Spleen (tissue), 8 donors: ENCODE measurements at regions not wholly inside any gene's neighbourhood (a gene's known extent, or its start where the extent isn't known, plus 50 kb on each side); places are given as distances from the start of the nearest gene placed in this dataset.

Experiments
- DNase-seq: peaks from one replicate; pipeline ENCODE4 v3.0.0-alpha.2; 2020
- H3K27ac ChIP-seq, 8 donors: fragments of 200-600 bp; sonication (generic) in 7 of 8; 1 replicate in 4 of 8; 2 replicates in 4 of 8; pipeline versions ENCODE4 v1.5.0 to v1.8.0; 2016 to 2021; ENCODE audit warnings: inconsistent platforms in 4 of 8, mild to moderate bottlenecking in 4 of 8, moderate library complexity in 1 of 8
- H3K27me3 ChIP-seq, 7 donors: fragments of 200-600 bp; sonication (generic) in 6 of 7; replicated peaks in 1 of 7; 1 replicate in 4 of 7; 2 replicates in 3 of 7; pipeline versions ENCODE4 v1.5.0 to v1.8.0; 2016 to 2021; ENCODE audit warnings: inconsistent platforms in 3 of 7, mild to moderate bottlenecking in 1 of 7
- H3K36me3 ChIP-seq, 6 donors: fragments of 200-600 bp; sonication (generic) in 5 of 6; 1 replicate in 4 of 6; 2 replicates in 2 of 6; pipeline versions ENCODE4 v1.5.0 to v1.8.0; 2016 to 2021; ENCODE audit warnings: inconsistent platforms in 2 of 6
- H3K4me1 ChIP-seq, 6 donors: fragments of 200-600 bp; sonication (generic) in 5 of 6; 1 replicate in 3 of 6; 2 replicates in 3 of 6; pipeline versions ENCODE4 v1.5.0 to v1.8.0; 2016 to 2021; ENCODE audit warnings: inconsistent platforms in 3 of 6
- H3K4me3 ChIP-seq, 8 donors: fragments of 200-600 bp; sonication (generic) in 7 of 8; 1 replicate in 4 of 8; 2 replicates in 4 of 8; pipeline versions ENCODE4 v1.5.0 to v1.8.0; 2016 to 2021; ENCODE audit warnings: inconsistent platforms in 4 of 8, mild to moderate bottlenecking in 4 of 8, moderate library complexity in 2 of 8
- H3K9me3 ChIP-seq, 8 donors: fragments of 200-600 bp; sonication (generic) in 7 of 8; 1 replicate in 4 of 8; 2 replicates in 4 of 8; pipeline versions ENCODE4 v1.5.0 to v1.8.0; 2016 to 2021; ENCODE audit warnings: inconsistent platforms in 4 of 8
- CTCF ChIP-seq, 11 experiments: fragments of 200-600 bp in 7 of 11; fragments of 450-650 bp in 4 of 11; sonication (generic) in 4 of 11; IDR thresholded peaks in 8 of 11; conservative IDR thresholded peaks in 3 of 11; 1 replicate in 7 of 11; 2 replicates in 4 of 11; pipeline versions ENCODE4 v1.4.0 to v1.8.0; 2016 to 2021; ENCODE audit warnings: antibody characterized with exemption in 11 of 11, inconsistent platforms in 4 of 11, mild to moderate bottlenecking in 1 of 11
- POLR2A ChIP-seq, 3 donors: fragments of 450-650 bp; IDR thresholded peaks; one replicate each; pipeline ENCODE4 v1.5.1; 2017; ENCODE audit warnings: antibody characterized with exemption in 3 of 3, mild to moderate bottlenecking in 1 of 3
- POLR2AphosphoS5 ChIP-seq, 3 donors: sonication (generic); formaldehyde crosslinking; IDR thresholded peaks; one replicate each; pipeline ENCODE4 v1.5.1; 2017; ENCODE audit warnings: antibody characterized with exemption in 3 of 3
- intact Hi-C: fragments of 100-400 bp; cut with DNase I; formaldehyde crosslinking; loops from one replicate; pipeline ENCODE4 v1.15.0; 2023; ENCODE audit warnings: low total_unique reads
- donor health status: DM: no; HTN: no; CAD: no; lungs with moderate emphysema.
- donor health status: DM: no; HTN: no; CAD: no.
- donor health status: DM: no; HTN: no; CAD: no.
- donor health status: DM: yes; HTN: yes; CAD: no.

- Histone ChIP-seq H3K27me3 (no peaks in the 10 kb centered on the region), H3K4me1 (no peaks in the 10 kb centered on the region), H3K27ac (no peak overlapping the region), H3K4me3 (no peak overlapping the region), H3K36me3 (no peaks in the 10 kb centered on the region), H3K9me3 (peaks cover 0 to 68% (median 51%) of the 10 kb centered on the region in 8 donors)
- intact Hi-C loops, result no loop called here
- TF ChIP-seq CTCF (IDR thresholded peaks at IDR 0.05 in 8 of 11, conservative IDR thresholded peaks at IDR 0.05 in 3 of 11), result no peak
- no peak for TF ChIP-seq POLR2A (IDR thresholded peaks at IDR 0.05)
- TF ChIP-seq POLR2AphosphoS5 (IDR thresholded peaks at IDR 0.05), result no peak
- DNase-seq, result no peak
Measured at GRCh38 chr7:123047955-123048354, 52.5 kb upstream of the TAS2R16 start.
